Body of pancreas (tissue), 4 donors: ENCODE measurements at regions not wholly inside any gene's neighbourhood (a gene's known extent, or its start where the extent isn't known, plus 50 kb on each side); places are given as distances from the start of the nearest gene placed in this dataset.

Source experiments
- ATAC-seq: fragments of 150-250 bp; one replicate; pipeline ENCODE4 v1.9.1; 2016
- DNase-seq, 4 donors: peaks; one replicate each; pipeline ENCODE4 v3.0.0-alpha.2; 2019
- H3K27ac ChIP-seq, 4 donors: fragments of 200-600 bp; sonication (generic); 1 replicate in 3 of 4; 2 replicates in 1 of 4; pipeline versions ENCODE4 v1.5.1 to v1.6.1; 2016 to 2019; ENCODE audit warnings: mild to moderate bottlenecking in 1 of 4, mixed read lengths in 1 of 4, moderate library complexity in 1 of 4
- H3K27me3 ChIP-seq, 2 donors: fragments of 200-600 bp; sonication (generic); one replicate each; pipeline ENCODE4 v1.6.0; 2016; ENCODE audit warnings: mild to moderate bottlenecking in 1 of 2
- H3K36me3 ChIP-seq, 2 donors: fragments of 200-600 bp; sonication (generic); replicated peaks in 1 of 2; 2 replicates each; pipeline ENCODE4 v1.5.1; 2016; ENCODE audit warnings: low read depth in 2 of 2; ENCODE audit not compliant: insufficient read depth in 1 of 2
- H3K4me1 ChIP-seq: fragments of 200-600 bp; sonication (generic); one replicate; pipeline ENCODE4 v1.6.0; 2016
- H3K4me3 ChIP-seq, 2 donors: fragments of 200-600 bp; sonication (generic); 1 replicate in 1 of 2; 2 replicates in 1 of 2; pipeline ENCODE4 v1.5.1; 2016 to 2019
- H3K9me3 ChIP-seq, 3 donors: fragments of 200-600 bp; sonication (generic); 1 replicate in 2 of 3; 2 replicates in 1 of 3; pipeline ENCODE4 v1.5.1; 2016
- POLR2A ChIP-seq, 3 donors: fragments of 450-650 bp; IDR thresholded peaks; one replicate each; pipeline ENCODE4 v1.6.1; 2016; ENCODE audit warnings: antibody characterized with exemption in 3 of 3, mild to moderate bottlenecking in 2 of 3
- WGBS, 2 donors: methylation state at CpG; one replicate each; pipeline ENCODE4 v1.1.5; 2017; 5-methylcytosine and 5-hydroxymethylcytosine counted together
- intact Hi-C: fragments of 100-400 bp; cut with DNase I; formaldehyde crosslinking; loops from one replicate; pipeline ENCODE4 v1.15.1; 2023
- TF ChIP-seq, protein P1 (sequence below), 7 experiments: fragments of 450-650 bp in 4 of 7; fragments of 200-600 bp in 3 of 7; sonication (generic) in 3 of 7; IDR thresholded peaks; one replicate each; pipeline ENCODE4 v1.5.1; 2016 to 2019; ENCODE audit warnings: antibody characterized with exemption in 7 of 7

GRCh38 chr17:65405563-65405962 lies 155.9 kb downstream of the AXIN2 start:
- WGBS, 2 donors = 69 to 75% methylated on average over 9 of the region's 9 CpGs
- no peak for ATAC-seq
- TF ChIP-seq POLR2A (IDR thresholded peaks at IDR 0.05) = no peak
- TF ChIP-seq, protein P1, sequence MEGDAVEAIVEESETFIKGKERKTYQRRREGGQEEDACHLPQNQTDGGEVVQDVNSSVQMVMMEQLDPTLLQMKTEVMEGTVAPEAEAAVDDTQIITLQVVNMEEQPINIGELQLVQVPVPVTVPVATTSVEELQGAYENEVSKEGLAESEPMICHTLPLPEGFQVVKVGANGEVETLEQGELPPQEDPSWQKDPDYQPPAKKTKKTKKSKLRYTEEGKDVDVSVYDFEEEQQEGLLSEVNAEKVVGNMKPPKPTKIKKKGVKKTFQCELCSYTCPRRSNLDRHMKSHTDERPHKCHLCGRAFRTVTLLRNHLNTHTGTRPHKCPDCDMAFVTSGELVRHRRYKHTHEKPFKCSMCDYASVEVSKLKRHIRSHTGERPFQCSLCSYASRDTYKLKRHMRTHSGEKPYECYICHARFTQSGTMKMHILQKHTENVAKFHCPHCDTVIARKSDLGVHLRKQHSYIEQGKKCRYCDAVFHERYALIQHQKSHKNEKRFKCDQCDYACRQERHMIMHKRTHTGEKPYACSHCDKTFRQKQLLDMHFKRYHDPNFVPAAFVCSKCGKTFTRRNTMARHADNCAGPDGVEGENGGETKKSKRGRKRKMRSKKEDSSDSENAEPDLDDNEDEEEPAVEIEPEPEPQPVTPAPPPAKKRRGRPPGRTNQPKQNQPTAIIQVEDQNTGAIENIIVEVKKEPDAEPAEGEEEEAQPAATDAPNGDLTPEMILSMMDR (IDR thresholded peaks at IDR 0.05) = no peak
- H3K36me3 ChIP-seq = no peaks in the 10 kb centered on the region
- H3K9me3 ChIP-seq = no peaks in the 10 kb centered on the region
- H3K4me1 ChIP-seq = no peaks in the 10 kb centered on the region
- no peak overlapping the region for H3K27ac ChIP-seq
- DNase-seq = no peak
- intact Hi-C loops = no loop called here
- no peak overlapping the region for H3K4me3 ChIP-seq
- H3K27me3 ChIP-seq = no peaks in the 10 kb centered on the region

GRCh38 chr17:65404761-65405160 lies 156.7 kb downstream of the AXIN2 start:
- DNase-seq (no peak), ATAC-seq (no peak)
- Histone ChIP-seq H3K36me3 (no peaks in the 10 kb centered on the region), H3K4me3 (no peak overlapping the region), H3K9me3 (no peaks in the 10 kb centered on the region), H3K27ac (no peak overlapping the region), H3K4me1 (no peaks in the 10 kb centered on the region), H3K27me3 (no peaks in the 10 kb centered on the region)
- TF ChIP-seq, protein P1 (IDR thresholded peaks at IDR 0.05) = no peak
- no peak for TF ChIP-seq POLR2A (IDR thresholded peaks at IDR 0.05)
- intact Hi-C loops = no loop called here

- no peak overlapping the region for H3K4me3 ChIP-seq
- no peak for DNase-seq
- H3K4me1 ChIP-seq = no peaks in the 10 kb centered on the region
- ATAC-seq = no peak
- TF ChIP-seq, protein P1 (IDR thresholded peaks at IDR 0.05) = no peak
- TF ChIP-seq POLR2A (IDR thresholded peaks at IDR 0.05) = no peak
- 62% methylated on average over 4 of the region's 4 CpGs for WGBS, 2 donors
- intact Hi-C loops = no loop called here
- H3K27me3 ChIP-seq = no peaks in the 10 kb centered on the region
- H3K36me3 ChIP-seq = no peaks in the 10 kb centered on the region
- H3K27ac ChIP-seq = no peak overlapping the region
- H3K9me3 ChIP-seq = no peaks in the 10 kb centered on the region
Observed at GRCh38 chr17:65403626-65404025, 157.8 kb downstream of the AXIN2 start.

GRCh38 chr17:65402513-65403496 lies 158.6 kb downstream of the AXIN2 start:
- no peaks in the 10 kb centered on the region for H3K9me3 ChIP-seq
- H3K36me3 ChIP-seq = no peaks in the 10 kb centered on the region
- no peaks in the 10 kb centered on the region for H3K27me3 ChIP-seq
- no peak overlapping the region for H3K27ac ChIP-seq
- DNase-seq = no peak
- ATAC-seq = no peak
- no peak overlapping the region for H3K4me3 ChIP-seq
- TF ChIP-seq POLR2A (IDR thresholded peaks at IDR 0.05) = no peak
- TF ChIP-seq, protein P1 (IDR thresholded peaks at IDR 0.05) = no peak
- intact Hi-C loops = no loop called here
- H3K4me1 ChIP-seq = no peaks in the 10 kb centered on the region
- 78 to 79% methylated on average over 13 to 19 of the region's 19 CpGs for WGBS, 2 donors

- Histone ChIP-seq H3K4me3 (no peak overlapping the region), H3K36me3 (no peaks in the 10 kb centered on the region), H3K27ac (no peak overlapping the region), H3K9me3 (no peaks in the 10 kb centered on the region), H3K4me1 (no peaks in the 10 kb centered on the region), H3K27me3 (no peaks in the 10 kb centered on the region)
- DNase-seq (no peak), ATAC-seq (no peak)
- TF ChIP-seq, protein P1 (IDR thresholded peaks at IDR 0.05) = no peak
- no peak for TF ChIP-seq POLR2A (IDR thresholded peaks at IDR 0.05)
- intact Hi-C loops = no loop called here
- 34% methylated on average over 3 of the region's 3 CpGs for WGBS, 2 donors
Observed at GRCh38 chr17:65401561-65401960, 159.9 kb downstream of the AXIN2 start.
